CD4-positive, alpha-beta T cell (primary cell): ENCODE measurements at regions not wholly inside any gene's neighbourhood (a gene's known extent, or its start where the extent isn't known, plus 50 kb on each side); places are given as distances from the start of the nearest gene placed in this dataset.

Experiments
- ATAC-seq: fragments of 200-7000 bp; cut with Tn5 transposase; one replicate; pipeline ENCODE4 v1.10.0; 2022; ENCODE audit warnings: mild to moderate bottlenecking; ENCODE audit not compliant: poor library complexity
- CTCF ChIA-PET: fragments of 350-600 bp; sonication (Branson Sonifier 250); formaldehyde crosslinking; loops from one replicate; lab custom pipeline; 2021; ENCODE audit warnings: antibody characterized with exemption, inconsistent platforms; lab: Charles Lee
- POLR2A ChIA-PET: fragments of 350-600 bp; sonication (Branson Sonifier 250); formaldehyde crosslinking; loops from one replicate; lab custom pipeline; 2021; ENCODE audit warnings: antibody characterized with exemption, inconsistent platforms; lab: Charles Lee
- DNase-seq, 14 experiments: peaks; one replicate each; pipeline ENCODE4 v3.0.0-alpha.2; 2013 to 2020; ENCODE audit warnings: mixed read lengths in 2 of 14
- H3K27ac ChIP-seq, 2 donors: one replicate each; pipeline versions ENCODE4 v1.5.1 to v1.7.0; 2013; ENCODE audit warnings: low read length in 2 of 2, low read depth in 1 of 2, mild to moderate bottlenecking in 1 of 2
- H3K27me3 ChIP-seq, 2 experiments: 1 replicate in 1 of 2; 2 replicates in 1 of 2; pipeline versions ENCODE4 v1.6.1 to v1.7.0; 2013; ENCODE audit warnings: low read length in 2 of 2, control low read depth in 1 of 2, mild to moderate bottlenecking in 1 of 2, moderate library complexity in 1 of 2; ENCODE audit not compliant: insufficient read depth in 2 of 2, control insufficient read depth in 1 of 2
- H3K36me3 ChIP-seq: one replicate; pipeline ENCODE4 v1.6.1; 2013; ENCODE audit warnings: low read length, control low read depth; ENCODE audit not compliant: insufficient read depth
- H3K4me1 ChIP-seq: one replicate; pipeline ENCODE4 v1.6.1; 2013; ENCODE audit warnings: low read length, control low read depth; ENCODE audit not compliant: insufficient read depth
- H3K4me3 ChIP-seq: one replicate; pipeline ENCODE4 v1.5.1; 2013; ENCODE audit warnings: mild to moderate bottlenecking, low read length, moderate library complexity
- H3K9me3 ChIP-seq, 2 experiments: 1 replicate in 1 of 2; 2 replicates in 1 of 2; pipeline versions ENCODE4 v1.6.1 to v1.7.0; 2013; ENCODE audit warnings: low read length in 2 of 2, mild to moderate bottlenecking in 2 of 2, control low read depth in 1 of 2, moderate library complexity in 1 of 2; ENCODE audit not compliant: control insufficient read depth in 1 of 2, insufficient read depth in 1 of 2
- H3K27ac Mint-ChIP-seq: one replicate; pipeline ENCODE4 v1.8.0; 2020; ENCODE audit warnings: mixed read lengths
- H3K27me3 Mint-ChIP-seq: one replicate; pipeline ENCODE4 v1.8.0; 2021; ENCODE audit warnings: mixed read lengths
- H3K36me3 Mint-ChIP-seq: one replicate; pipeline ENCODE4 v1.8.0; 2021; ENCODE audit warnings: low read depth, mixed read lengths
- H3K4me1 Mint-ChIP-seq: one replicate; pipeline ENCODE4 v1.8.0; 2021; ENCODE audit warnings: low read depth, mixed read lengths
- H3K4me3 Mint-ChIP-seq: one replicate; pipeline ENCODE4 v1.8.0; 2020; ENCODE audit warnings: mild to moderate bottlenecking, mixed read lengths
- H3K9me3 Mint-ChIP-seq: one replicate; pipeline ENCODE4 v1.8.0; 2020; ENCODE audit warnings: mixed read lengths
- intact Hi-C, 2 experiments: fragments of 100-400 bp; cut with DNase I in 1 of 2; cut with micrococcal nuclease in 1 of 2; formaldehyde crosslinking; loops; one replicate each; pipeline versions ENCODE4 v1.15.1 to v1.9.0; 2023 to 2025; cut with DNase I, micrococcal nuclease
- TF ChIP-seq, protein P1 (sequence below): fragments of 200-600 bp; IDR thresholded peaks from one replicate; pipeline ENCODE4 v1.8.0; 2022; ENCODE audit warnings: antibody characterized with exemption, mild to moderate bottlenecking

DNA sequence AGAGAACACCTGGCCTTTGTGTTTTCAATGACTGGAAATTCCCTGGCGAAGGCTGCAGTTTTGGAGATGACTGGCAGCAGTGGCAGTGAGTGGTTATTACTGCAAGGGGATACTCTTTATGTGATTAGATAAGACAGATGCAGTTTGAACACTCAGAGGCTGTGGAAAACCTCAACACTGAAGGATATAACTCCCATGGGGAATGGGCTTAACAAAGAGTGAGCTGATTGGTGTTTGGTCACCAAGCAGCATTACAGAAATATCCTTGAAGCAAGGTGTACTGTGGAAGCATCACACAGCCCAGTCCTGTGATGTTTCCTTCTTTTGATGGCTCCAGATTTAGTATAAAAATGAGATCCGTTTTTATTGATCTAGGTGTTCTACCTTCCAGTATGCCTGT is 490.7 kb upstream of the PTPRD start:
- no peaks in the 10 kb centered on the region for H3K36me3 Mint-ChIP-seq
- CTCF ChIA-PET = no interaction called here
- H3K27ac Mint-ChIP-seq = no peak overlapping the region

DNA sequence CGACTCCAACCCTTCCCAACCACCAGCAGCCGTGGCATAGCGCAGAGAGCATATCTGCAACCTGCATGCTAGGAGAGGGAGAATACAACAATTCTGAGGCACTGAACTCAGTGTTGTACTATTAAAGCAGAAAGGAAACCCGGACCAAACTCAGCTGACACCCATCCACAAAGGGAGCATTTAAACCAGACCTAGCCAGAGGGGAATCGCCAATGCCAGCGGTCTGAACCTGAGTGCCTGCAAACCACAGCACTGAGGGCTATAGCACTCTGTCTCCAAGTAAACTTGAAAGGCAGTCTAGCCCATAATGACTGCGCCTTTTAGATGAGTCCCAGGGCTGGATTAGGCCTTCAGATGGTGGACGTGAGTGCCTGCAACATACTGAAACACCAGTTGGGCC is 494.4 kb upstream of the PTPRD start:
- POLR2A ChIA-PET = no interaction called here
- H3K4me1 Mint-ChIP-seq = no peaks in the 10 kb centered on the region

More for the DNA sequence above, 490.7 kb upstream of the PTPRD start:
- POLR2A ChIA-PET = no interaction called here
- Histone ChIP-seq H3K36me3 (no peaks in the 10 kb centered on the region), H3K9me3 (peaks cover 11 to 13% of the 10 kb centered on the region in 2 experiments), H3K4me1 (no peaks in the 10 kb centered on the region), H3K27me3 (no peaks in the 10 kb centered on the region), H3K27ac (no peak overlapping the region), H3K4me3 (no peak overlapping the region)
- DNase-seq (no peak), ATAC-seq (no peak)
- TF ChIP-seq, protein P1, sequence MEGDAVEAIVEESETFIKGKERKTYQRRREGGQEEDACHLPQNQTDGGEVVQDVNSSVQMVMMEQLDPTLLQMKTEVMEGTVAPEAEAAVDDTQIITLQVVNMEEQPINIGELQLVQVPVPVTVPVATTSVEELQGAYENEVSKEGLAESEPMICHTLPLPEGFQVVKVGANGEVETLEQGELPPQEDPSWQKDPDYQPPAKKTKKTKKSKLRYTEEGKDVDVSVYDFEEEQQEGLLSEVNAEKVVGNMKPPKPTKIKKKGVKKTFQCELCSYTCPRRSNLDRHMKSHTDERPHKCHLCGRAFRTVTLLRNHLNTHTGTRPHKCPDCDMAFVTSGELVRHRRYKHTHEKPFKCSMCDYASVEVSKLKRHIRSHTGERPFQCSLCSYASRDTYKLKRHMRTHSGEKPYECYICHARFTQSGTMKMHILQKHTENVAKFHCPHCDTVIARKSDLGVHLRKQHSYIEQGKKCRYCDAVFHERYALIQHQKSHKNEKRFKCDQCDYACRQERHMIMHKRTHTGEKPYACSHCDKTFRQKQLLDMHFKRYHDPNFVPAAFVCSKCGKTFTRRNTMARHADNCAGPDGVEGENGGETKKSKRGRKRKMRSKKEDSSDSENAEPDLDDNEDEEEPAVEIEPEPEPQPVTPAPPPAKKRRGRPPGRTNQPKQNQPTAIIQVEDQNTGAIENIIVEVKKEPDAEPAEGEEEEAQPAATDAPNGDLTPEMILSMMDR = no peak
- H3K4me1 Mint-ChIP-seq = no peaks in the 10 kb centered on the region
- no peaks in the 10 kb centered on the region for H3K27me3 Mint-ChIP-seq
- H3K4me3 Mint-ChIP-seq = no peak overlapping the region
- H3K9me3 Mint-ChIP-seq = peaks cover 10% of the 10 kb centered on the region
- intact Hi-C loops = no loop called here

DNA sequence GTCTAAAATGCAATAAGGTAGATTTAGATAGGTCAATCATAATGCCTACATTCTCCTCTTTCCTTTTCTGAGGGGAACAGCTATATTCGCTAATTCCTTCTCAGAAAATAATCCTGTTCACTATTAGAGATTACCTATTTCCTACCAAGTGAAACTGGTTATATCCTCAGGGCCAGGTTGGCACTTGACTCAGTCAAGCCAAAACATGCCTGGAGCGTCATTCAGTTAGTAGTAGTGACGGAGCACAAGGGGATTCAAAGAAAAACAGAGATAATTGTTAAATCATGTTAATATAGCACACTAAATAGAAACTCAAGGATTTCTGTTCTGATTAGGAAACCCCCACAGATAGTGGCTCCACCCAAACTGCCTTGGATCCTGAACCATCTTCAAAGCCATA is 515.4 kb upstream of the PTPRD start:
- Histone ChIP-seq H3K27me3 (no peaks in the 10 kb centered on the region), H3K9me3 (peaks cover 0 to 4% of the 10 kb centered on the region in 2 experiments), H3K4me1 (no peaks in the 10 kb centered on the region), H3K4me3 (no peak overlapping the region), H3K36me3 (no peaks in the 10 kb centered on the region), H3K27ac (no peak overlapping the region)
- no peaks in the 10 kb centered on the region for H3K4me1 Mint-ChIP-seq
- intact Hi-C loops = loop anchor here in 1 of 2 experiments (5.0 kb wide), 1 partner anchor 61 kb away; no protein-coding TSS in a partner anchor
- POLR2A ChIA-PET = no interaction called here
- no peaks in the 10 kb centered on the region for H3K36me3 Mint-ChIP-seq
- H3K27me3 Mint-ChIP-seq = no peaks in the 10 kb centered on the region
- TF ChIP-seq, protein P1 = no peak
- H3K4me3 Mint-ChIP-seq = no peak overlapping the region
- no peak for ATAC-seq
- H3K27ac Mint-ChIP-seq = no peak overlapping the region
- CTCF ChIA-PET = no interaction called here
- peaks cover 17% of the 10 kb centered on the region for H3K9me3 Mint-ChIP-seq
- no peak for DNase-seq

More for the DNA sequence above, 494.4 kb upstream of the PTPRD start:
- Mint-ChIP-seq H3K36me3 (no peaks in the 10 kb centered on the region), H3K4me3 (no peak overlapping the region), H3K27me3 (no peaks in the 10 kb centered on the region), H3K9me3 (peaks cover 10% of the 10 kb centered on the region), H3K27ac (no peak overlapping the region)
- H3K9me3 ChIP-seq = peaks cover 6 to 16% of the 10 kb centered on the region in 2 experiments
- no peak for ATAC-seq
- H3K4me3 ChIP-seq = no peak overlapping the region
- no peaks in the 10 kb centered on the region for H3K27me3 ChIP-seq
- DNase-seq = no peak
- intact Hi-C loops = no loop called here
- TF ChIP-seq, protein P1 = no peak
- no peaks in the 10 kb centered on the region for H3K36me3 ChIP-seq
- H3K27ac ChIP-seq = no peak overlapping the region
- CTCF ChIA-PET = no interaction called here
- no peaks in the 10 kb centered on the region for H3K4me1 ChIP-seq
